HK-2 (cell line): ENCODE measurements at regions not wholly inside any gene's neighbourhood (a gene's known extent, or its start where the extent isn't known, plus 50 kb on each side); places are given as distances from the start of the nearest gene placed in this dataset.
A peak's percentile ranks its signal among the peaks of the same experiment; 100 is the strongest.

Experiments
- DNase-seq: peaks from one replicate; pipeline ENCODE4 v3.0.0-alpha.2; 2018; ENCODE audit not compliant: unreplicated experiment

GRCh38 chr2:145292166-145292565 lies 772.2 kb upstream of the ZEB2 start:
- DNase-seq = no peak

DNA sequence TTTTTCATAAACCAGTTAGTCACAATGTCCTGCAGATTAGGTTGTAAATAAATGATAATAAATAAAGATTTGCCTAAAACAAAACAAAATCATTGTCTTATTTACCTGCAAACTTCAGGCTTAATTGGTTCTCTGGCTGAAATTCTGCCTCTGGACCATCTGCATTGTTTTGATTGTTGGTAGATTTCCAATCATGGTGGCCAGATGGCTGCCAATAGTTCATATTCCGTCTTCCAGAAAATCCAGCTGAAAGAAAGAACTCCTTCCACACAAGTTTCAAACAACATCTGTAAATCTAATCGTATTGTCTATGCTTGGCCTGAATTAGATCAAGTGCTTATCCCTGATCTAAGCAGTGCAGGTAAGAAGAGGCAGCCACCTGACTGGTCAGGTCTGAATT lies 771.1 kb upstream of the ZEB2 start:
- DNase-seq = no peak

- no peak for DNase-seq
Observed at GRCh38 chr2:145289946-145290345, 770.0 kb upstream of the ZEB2 start.

GRCh38 chr2:145288650-145289496 lies 769.0 kb upstream of the ZEB2 start:
- no peak for DNase-seq

DNA sequence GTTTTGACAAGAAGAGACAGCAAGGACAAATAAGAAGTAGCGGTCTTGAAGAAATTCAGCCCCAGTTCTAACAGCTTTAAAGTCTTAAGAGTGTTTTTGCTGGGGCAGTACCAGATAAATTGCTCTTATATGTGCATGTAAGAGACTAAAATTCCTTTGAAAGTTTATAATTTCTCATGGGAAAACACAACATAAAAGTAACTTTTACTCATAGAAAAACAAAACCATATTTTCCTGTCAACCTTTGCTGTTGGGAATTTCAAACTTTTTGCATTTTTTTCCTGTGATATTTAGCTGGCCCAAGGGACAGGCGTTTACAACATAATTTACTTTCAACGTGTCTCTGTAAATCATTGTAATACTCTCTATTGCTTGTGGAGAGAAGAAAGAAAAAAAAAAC lies 767.8 kb upstream of the ZEB2 start:
- no peak for DNase-seq

DNA sequence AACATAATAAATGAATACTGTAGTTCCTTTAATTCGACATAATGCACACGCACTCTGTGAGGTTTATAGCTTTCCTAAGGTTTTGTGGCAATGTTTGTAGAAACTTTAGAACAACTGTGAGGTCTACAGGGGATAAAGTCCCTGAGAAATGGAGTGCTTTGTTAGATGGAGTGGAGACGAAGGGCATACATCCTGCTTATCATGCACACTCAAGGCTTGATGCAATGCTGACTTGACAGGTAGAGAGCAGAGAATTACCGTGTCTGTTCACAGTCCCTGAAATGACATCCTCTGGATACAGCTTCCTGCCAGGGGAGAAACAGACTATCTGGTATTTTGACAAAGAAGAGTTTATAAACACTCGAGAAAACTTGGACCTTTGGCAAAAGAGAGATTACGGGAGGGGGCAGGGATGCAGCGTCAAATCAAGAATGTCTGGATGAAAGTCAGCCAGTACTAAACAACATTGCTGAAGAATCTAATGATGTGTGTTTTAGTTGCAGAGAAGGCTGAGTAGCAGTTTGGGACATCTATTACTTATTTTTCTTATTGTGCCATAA lies 766.9 kb upstream of the ZEB2 start:
- no peak for DNase-seq

GRCh38 chr2:145284551-145284950 lies 764.6 kb upstream of the ZEB2 start:
- no peak for DNase-seq

DNA sequence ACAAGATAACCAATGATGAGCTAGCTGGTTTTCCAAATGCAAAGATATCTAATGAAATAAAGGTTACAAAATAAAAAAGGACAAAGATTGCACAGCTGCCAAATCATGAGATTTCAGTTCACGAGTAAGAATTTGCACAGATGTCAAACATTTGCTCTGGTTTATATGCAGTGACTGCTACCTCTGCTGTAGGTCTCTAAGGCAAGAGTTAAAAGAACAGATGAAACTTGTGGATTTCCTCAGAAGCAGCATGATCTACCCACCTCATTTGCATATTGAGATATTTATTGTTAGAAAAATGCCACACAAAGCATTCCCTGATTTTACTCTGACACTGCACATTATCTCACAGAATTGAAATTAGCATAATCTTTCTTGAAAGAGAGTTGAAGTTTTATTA lies 763.2 kb upstream of the ZEB2 start:
- no peak for DNase-seq

- no peak for DNase-seq
Observed at GRCh38 chr2:145277922-145278321, 758.0 kb upstream of the ZEB2 start.

- DNase-seq = peak; percentile 1
Observed at GRCh38 chr2:145273840-145274239, 753.9 kb upstream of the ZEB2 start.

- DNase-seq = no peak
Observed at GRCh38 chr2:145268931-145269330, 749.0 kb upstream of the ZEB2 start.

- no peak for DNase-seq
Observed at GRCh38 chr2:145267451-145267850, 747.5 kb upstream of the ZEB2 start.

DNA sequence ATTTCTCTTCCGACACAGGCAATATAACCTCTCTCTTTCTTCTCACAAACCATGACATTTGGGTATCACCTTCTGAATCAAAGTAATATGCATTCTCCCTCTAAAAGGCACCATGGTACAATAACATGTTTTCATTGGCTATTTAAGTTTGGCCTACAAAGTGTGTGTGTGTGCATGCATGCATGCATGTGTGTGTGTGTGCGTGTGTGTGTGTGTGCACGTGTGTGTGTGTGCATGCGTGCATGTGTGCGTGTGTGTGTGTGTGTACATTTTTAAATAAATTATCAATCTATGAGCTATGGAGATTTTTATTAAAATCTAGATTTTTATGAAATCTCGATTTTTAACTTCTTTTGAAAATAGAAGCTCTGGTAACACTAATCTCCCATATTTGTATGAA lies 745.3 kb upstream of the ZEB2 start:
- no peak for DNase-seq

GRCh38 chr2:145260674-145261073 lies 740.8 kb upstream of the ZEB2 start:
- DNase-seq = no peak

DNA sequence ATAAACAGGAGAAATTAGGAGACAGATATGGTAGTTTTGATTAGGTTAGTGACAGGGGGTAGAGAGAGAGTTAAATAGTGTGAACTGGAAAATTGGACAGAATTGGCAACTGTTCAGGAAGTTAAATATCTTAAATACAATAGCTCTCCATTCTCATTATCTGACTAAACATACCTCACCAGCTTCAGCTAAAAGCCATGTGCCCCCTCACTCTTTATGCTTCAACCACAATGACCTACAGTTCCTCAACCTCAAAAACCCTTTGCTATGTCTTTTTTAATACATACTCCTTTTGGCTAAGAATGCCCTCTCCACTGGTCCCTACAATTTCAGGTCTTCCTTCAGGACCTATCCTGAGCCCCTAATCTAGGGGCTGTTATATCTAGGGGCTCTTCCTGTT lies 740.2 kb upstream of the ZEB2 start:
- no peak for DNase-seq

- no peak for DNase-seq
Observed at GRCh38 chr2:145258903-145259579, 739.1 kb upstream of the ZEB2 start.

GRCh38 chr2:145257931-145258330 lies 738.0 kb upstream of the ZEB2 start:
- DNase-seq = no peak

DNA sequence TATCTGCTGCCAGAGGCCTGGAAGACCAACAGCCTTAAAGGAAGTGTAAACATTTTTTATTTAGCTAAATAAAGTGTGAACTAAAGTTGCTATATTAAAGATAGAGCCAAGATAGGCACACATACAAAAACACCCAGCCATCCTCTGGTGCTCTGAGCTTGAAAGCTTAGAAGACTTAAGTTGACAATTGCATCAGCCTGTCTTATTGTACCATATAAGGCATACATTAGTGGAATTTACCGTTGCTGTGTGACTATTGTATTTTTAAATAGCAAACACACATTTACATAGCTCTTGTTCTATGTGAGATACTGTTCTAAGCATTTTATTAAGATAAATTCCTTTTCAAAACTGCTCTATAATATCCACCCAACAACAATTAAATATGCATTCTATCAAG lies 736.6 kb upstream of the ZEB2 start:
- DNase-seq = no peak

DNA sequence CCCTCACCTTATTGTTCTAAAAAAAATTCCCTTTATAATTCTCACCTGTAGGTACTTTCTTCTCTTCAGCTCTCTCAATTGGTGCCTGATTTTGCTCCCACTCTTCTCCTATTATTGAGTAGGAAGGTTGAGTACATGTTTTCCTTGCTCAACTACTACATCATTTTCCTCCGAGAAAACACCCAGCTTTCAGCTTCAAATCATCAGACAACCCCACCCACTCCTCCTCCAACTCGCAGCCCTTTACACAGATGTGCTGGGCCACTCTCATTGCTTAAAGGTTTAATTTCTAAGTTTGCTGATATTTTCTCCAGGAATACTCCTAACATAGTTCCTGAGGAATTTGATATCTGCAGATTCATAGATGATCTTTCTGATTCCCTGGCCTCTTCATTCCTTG lies 734.4 kb upstream of the ZEB2 start:
- no peak for DNase-seq

DNA sequence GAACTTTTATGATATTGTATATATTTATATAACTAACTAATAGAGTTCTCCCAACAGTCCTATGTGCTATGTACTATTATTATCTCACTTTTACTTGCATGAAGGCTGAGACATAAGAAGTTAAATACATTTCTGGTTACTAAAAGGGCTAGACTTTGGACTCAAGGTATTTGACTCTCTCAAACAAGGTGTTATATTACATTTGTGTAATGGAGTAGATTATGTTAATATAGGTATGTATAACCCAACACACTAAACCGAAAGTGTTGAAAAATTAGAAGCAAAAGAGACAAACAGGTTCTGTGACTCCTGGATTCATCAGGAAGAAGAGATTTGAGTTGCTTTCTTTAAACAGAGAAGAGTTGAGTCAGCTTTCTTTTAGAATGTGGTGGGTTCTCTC lies 733.6 kb upstream of the ZEB2 start:
- DNase-seq = no peak

DNA sequence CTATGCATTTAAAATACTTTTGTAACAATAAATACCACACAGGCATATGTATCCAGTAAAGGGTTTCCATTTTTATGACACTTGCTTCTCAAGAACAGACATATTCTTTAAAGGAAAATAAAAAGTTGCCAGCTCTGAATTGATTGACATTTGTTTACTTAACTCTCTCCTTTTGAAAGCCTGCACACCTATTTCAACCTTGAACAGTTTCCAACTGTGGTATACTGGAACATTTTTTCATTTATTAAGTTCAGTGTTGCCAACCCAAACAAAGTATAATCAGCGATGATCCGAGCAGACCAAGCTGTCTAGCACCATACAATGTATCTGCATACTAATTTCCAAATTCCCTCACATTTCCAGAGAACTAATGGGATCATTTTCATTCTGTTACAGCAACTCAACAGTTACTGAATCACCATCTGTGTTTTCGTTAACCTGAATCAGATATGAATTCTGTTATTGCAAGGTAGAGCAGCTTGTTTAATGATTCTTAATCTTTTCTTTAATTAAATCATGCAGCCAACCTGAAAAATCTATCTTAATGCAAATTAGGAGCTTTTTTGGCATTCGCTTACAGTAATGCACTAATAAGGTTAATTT lies 725.5 kb upstream of the ZEB2 start:
- no peak for DNase-seq

DNA sequence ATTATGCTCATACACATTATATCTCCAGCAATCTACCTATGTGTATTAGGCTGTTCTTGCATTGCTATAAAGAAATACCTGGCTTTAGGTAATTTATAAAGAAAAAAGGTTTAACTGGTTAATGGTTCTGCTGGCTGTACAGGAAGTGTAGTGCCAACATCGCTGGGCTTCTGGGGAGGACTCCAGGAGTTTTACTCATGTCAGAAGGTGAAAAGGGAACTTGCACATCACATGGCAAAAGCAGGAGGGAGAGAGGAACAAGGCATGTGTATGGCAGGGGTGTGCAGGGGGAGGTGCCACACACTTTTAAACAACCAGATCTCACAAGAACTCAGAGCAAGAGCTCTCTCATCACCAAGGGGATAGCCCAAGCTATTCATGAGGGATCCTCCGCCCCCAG lies 715.4 kb upstream of the ZEB2 start:
- no peak for DNase-seq

- DNase-seq = no peak
Observed at GRCh38 chr2:145230546-145230945, 710.6 kb upstream of the ZEB2 start.
